ENCODE measurements at regions not wholly inside any gene's neighbourhood (a gene's known extent, or its start where the extent isn't known, plus 50 kb on each side); places are given as distances from the start of the nearest gene placed in this dataset.

DNA sequence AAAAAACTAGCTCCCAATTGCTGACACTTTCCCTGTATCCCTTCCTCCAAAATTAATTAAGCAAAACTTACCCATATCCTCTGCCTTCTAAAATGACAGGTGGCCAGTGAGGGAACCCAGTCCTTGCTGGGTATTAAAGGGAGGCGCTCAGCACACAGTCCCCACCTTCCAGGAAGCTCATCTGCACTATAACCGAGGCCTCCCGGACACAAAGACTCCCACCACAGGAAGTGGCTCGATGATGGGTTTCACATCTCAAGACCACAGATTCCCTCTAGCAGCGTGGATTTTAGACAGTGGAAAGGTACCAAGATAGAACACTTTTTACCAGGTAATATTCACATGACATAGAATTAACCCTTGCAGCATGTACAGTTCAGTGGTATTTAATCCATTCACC lies 126.8 kb upstream of the NCOR2 start:
- Histone ChIP-seq H3K36me3 (no peaks in the 10 kb centered on the region), H3K4me3 (no peak overlapping the region), H3K27me3 (no peaks in the 10 kb centered on the region), H3K4me1 (peaks cover 12 to 32% (median 15%) of the 10 kb centered on the region in 4 donors), H3K9me3 (peaks cover 0 to 7% (median 5%) of the 10 kb centered on the region in 4 donors), H3K27ac (no peak overlapping the region)
- WGBS, 2 donors = 46 to 64% methylated on average over 4 to 5 of the region's 5 CpGs
- TF ChIP-seq POLR2A (IDR thresholded peaks at IDR 0.05) = no peak
- no peak for TF ChIP-seq EP300 (IDR thresholded peaks at IDR 0.05)
- no peak for TF ChIP-seq POLR2AphosphoS5 (IDR thresholded peaks at IDR 0.05)
- TF ChIP-seq, protein P1, sequence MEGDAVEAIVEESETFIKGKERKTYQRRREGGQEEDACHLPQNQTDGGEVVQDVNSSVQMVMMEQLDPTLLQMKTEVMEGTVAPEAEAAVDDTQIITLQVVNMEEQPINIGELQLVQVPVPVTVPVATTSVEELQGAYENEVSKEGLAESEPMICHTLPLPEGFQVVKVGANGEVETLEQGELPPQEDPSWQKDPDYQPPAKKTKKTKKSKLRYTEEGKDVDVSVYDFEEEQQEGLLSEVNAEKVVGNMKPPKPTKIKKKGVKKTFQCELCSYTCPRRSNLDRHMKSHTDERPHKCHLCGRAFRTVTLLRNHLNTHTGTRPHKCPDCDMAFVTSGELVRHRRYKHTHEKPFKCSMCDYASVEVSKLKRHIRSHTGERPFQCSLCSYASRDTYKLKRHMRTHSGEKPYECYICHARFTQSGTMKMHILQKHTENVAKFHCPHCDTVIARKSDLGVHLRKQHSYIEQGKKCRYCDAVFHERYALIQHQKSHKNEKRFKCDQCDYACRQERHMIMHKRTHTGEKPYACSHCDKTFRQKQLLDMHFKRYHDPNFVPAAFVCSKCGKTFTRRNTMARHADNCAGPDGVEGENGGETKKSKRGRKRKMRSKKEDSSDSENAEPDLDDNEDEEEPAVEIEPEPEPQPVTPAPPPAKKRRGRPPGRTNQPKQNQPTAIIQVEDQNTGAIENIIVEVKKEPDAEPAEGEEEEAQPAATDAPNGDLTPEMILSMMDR (IDR thresholded peaks at IDR 0.05) = no peak
- ATAC-seq (ENCODE audit: low FRiP score in 2 of 2) = no peak
- no peak for DNase-seq

DNA sequence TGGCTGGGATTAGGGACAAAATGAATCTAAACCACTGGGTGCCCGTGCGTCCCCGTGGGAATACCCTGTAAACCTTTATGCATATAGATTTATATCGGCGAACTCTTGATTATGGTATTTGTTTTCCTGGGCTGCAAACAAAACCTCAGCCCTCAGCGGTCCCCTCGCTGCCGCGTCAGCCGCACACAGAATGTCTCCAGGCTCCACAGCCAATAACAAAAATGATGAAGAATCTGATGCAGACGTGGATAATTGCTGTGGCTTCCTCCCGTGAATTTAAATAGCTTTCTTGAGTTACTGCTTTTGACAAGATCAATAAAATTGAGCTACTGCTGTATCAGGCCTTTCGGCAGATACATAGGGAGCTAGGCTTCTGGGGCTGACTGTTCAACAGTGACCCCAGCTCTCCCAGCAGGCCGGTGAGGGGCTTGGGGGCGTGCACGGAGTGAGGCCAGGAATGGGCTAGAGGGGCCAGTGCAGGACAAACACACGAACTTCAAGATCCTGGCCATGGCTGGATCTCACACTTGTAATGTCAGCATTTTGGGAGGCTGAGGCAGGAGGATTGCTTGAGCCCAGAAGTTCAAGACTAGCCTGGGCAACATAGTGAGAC lies 125.8 kb upstream of the NCOR2 start:
- Histone ChIP-seq H3K27me3 (no peaks in the 10 kb centered on the region), H3K27ac (no peak overlapping the region), H3K4me3 (no peak overlapping the region), H3K36me3 (no peaks in the 10 kb centered on the region), H3K9me3 (peaks cover 0 to 7% (median 5%) of the 10 kb centered on the region in 4 donors), H3K4me1 (peaks cover 18 to 39% (median 23%) of the 10 kb centered on the region in 4 donors)
- ATAC-seq (ENCODE audit: low FRiP score in 2 of 2) = no peak
- no peak for DNase-seq
- TF ChIP-seq EP300 (IDR thresholded peaks at IDR 0.05) = no peak
- TF ChIP-seq, protein P1 (IDR thresholded peaks at IDR 0.05) = no peak
- no peak for TF ChIP-seq POLR2A (IDR thresholded peaks at IDR 0.05)
- TF ChIP-seq POLR2AphosphoS5 (IDR thresholded peaks at IDR 0.05) = no peak
- 79 to 86% methylated on average over 17 of the region's 17 CpGs for WGBS, 2 donors

DNA sequence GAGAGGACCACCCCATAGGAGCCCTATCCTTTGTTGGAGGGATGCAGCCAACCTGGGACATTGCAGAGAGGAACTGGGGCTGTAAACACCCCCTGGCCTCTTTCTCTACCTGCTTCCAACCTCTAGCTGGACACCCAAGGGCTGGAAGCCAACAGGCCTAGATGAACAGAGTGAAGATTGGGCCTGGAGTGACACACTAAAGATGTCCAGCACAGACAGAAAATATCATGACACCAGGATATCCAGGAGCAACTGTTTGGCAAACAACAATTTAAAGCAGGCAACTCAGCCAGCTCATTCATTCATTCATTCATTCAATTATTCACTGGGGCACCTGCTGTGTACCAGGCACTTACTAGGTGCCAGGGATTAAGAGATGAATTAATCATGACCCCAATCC lies 125.0 kb upstream of the NCOR2 start:
- no peak for TF ChIP-seq POLR2AphosphoS5 (IDR thresholded peaks at IDR 0.05)
- no peak for TF ChIP-seq EP300 (IDR thresholded peaks at IDR 0.05)
- TF ChIP-seq, protein P1 (IDR thresholded peaks at IDR 0.05) = no peak
- TF ChIP-seq POLR2A (IDR thresholded peaks at IDR 0.05) = no peak
- no peak for ATAC-seq (ENCODE audit: low FRiP score in 2 of 2)
- H3K4me1 ChIP-seq = peaks cover 19 to 40% (median 29%) of the 10 kb centered on the region in 4 donors

DNA sequence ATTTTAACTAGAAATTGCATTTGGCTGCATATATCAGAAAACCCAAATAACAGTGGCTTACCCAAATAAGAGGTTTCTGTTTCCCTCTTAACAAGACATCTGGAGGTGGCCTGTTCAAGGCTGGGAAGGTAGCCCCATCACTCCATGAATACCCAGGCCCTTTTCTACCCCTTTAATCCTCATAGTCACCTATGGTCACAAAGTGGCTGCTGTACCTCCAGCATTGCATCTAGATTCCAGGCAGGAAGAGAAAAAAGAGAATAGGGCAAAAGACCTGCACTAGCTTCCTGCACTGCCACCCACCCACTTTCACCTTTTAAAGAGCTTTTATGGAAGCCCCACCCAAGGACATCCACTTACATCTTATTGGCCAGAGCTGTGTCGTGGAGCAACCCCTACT lies 124.0 kb upstream of the NCOR2 start:
- H3K4me3 ChIP-seq = no peak overlapping the region
- WGBS, 2 donors = 88 to 96% methylated on average over 1 of the region's 1 CpG
- TF ChIP-seq POLR2AphosphoS5 (IDR thresholded peaks at IDR 0.05) (no peak), POLR2A (IDR thresholded peaks at IDR 0.05) (no peak), EP300 (IDR thresholded peaks at IDR 0.05) (no peak)
- TF ChIP-seq, protein P1 (IDR thresholded peaks at IDR 0.05) = no peak
- DNase-seq (no peak), ATAC-seq (ENCODE audit: low FRiP score in 2 of 2) (no peak)
- no peak overlapping the region for H3K27ac ChIP-seq
- H3K4me1 ChIP-seq = peaks cover 14 to 34% (median 28%) of the 10 kb centered on the region in 4 donors
- H3K27me3 ChIP-seq = no peaks in the 10 kb centered on the region
- H3K36me3 ChIP-seq = no peaks in the 10 kb centered on the region
- H3K9me3 ChIP-seq = peaks cover 0 to 7% (median 5%) of the 10 kb centered on the region in 4 donors

More for the DNA sequence above, 125.0 kb upstream of the NCOR2 start:
- H3K27me3 ChIP-seq = no peaks in the 10 kb centered on the region
- DNase-seq = no peak
- no peaks in the 10 kb centered on the region for H3K36me3 ChIP-seq
- H3K9me3 ChIP-seq = peaks cover 0 to 7% (median 5%) of the 10 kb centered on the region in 4 donors
- H3K4me3 ChIP-seq = no peak overlapping the region
- no peak overlapping the region for H3K27ac ChIP-seq

DNA sequence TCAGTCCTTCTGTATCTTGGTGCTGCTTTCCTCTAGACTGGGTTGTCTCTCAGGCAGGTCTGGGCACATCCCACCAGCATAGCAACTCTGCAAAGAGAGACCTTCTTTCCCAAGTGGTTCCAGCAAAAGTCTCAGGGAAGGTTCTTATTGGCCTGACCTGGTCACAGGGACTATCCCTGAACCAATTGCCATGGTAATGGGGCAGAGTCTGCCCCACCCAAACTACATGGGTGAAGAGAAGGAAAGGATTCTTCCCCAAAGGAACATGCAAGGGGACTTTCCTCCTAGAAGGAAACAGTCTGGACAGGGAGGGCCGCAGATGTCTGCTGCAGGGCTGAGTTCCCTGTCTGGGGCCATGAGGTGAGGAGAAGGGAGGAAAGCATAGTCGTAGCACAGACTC lies 122.2 kb upstream of the NCOR2 start:
- TF ChIP-seq EP300 (IDR thresholded peaks at IDR 0.05) (no peak), POLR2AphosphoS5 (IDR thresholded peaks at IDR 0.05) (no peak), POLR2A (IDR thresholded peaks at IDR 0.05) (no peak)
- TF ChIP-seq, protein P1 (IDR thresholded peaks at IDR 0.05) = no peak
- WGBS, 2 donors = 74 to 79% methylated on average over 2 of the region's 2 CpGs
- H3K36me3 ChIP-seq = no peaks in the 10 kb centered on the region
- H3K9me3 ChIP-seq = peaks cover 0 to 7% (median 5%) of the 10 kb centered on the region in 4 donors
- ATAC-seq (ENCODE audit: low FRiP score in 2 of 2) (no peak), DNase-seq (no peak)
- H3K27me3 ChIP-seq = no peaks in the 10 kb centered on the region
- peaks cover 31 to 43% (median 39%) of the 10 kb centered on the region in 4 donors for H3K4me1 ChIP-seq
- H3K4me3 ChIP-seq = no peak overlapping the region
- no peak overlapping the region for H3K27ac ChIP-seq

Data from upper lobe of left lung (tissue), 6 donors.